ENCODE measurements at regions not wholly inside any gene's neighbourhood (a gene's known extent, or its start where the extent isn't known, plus 50 kb on each side); places are given as distances from the start of the nearest gene placed in this dataset.
"Not testable (repeated sequence)": the region's sequence is repeated elsewhere in the genome, so short reads cannot be mapped to it uniquely, and the experiment has no call there.

DNA sequence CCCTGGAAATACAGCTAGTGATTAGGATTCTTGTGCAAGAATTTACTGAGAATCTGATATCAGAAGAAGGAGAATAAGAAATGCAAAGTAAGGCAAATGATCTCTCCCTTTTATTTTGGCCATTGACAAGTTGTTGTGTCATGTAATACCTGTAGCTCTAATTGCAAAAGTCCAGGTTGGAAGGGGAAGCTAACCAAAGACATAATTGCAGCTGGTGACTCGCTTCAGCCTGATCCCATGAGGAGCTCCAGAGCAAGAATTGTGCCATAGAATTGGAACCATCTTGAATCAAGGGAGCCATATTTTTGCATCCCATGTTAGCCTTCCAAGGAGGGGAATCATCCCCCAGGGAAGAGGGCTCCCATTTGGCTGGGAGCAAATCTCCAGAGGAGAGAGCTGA, 149.6 kb upstream of the MOCS2 start:
- no peak for DNase-seq
- Histone ChIP-seq H3K36me3 (no peaks in the 10 kb centered on the region), H3K9me3 (no peaks in the 10 kb centered on the region), H3K27me3 (no peaks in the 10 kb centered on the region), H3K27ac (no peak overlapping the region), H3K4me1 (no peaks in the 10 kb centered on the region), H3K4me3 (no peak overlapping the region)
- TF ChIP-seq, protein P1, sequence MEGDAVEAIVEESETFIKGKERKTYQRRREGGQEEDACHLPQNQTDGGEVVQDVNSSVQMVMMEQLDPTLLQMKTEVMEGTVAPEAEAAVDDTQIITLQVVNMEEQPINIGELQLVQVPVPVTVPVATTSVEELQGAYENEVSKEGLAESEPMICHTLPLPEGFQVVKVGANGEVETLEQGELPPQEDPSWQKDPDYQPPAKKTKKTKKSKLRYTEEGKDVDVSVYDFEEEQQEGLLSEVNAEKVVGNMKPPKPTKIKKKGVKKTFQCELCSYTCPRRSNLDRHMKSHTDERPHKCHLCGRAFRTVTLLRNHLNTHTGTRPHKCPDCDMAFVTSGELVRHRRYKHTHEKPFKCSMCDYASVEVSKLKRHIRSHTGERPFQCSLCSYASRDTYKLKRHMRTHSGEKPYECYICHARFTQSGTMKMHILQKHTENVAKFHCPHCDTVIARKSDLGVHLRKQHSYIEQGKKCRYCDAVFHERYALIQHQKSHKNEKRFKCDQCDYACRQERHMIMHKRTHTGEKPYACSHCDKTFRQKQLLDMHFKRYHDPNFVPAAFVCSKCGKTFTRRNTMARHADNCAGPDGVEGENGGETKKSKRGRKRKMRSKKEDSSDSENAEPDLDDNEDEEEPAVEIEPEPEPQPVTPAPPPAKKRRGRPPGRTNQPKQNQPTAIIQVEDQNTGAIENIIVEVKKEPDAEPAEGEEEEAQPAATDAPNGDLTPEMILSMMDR (IDR thresholded peaks at IDR 0.05) = no peak
- no peak for TF ChIP-seq POLR2A (IDR thresholded peaks at IDR 0.05)

DNA sequence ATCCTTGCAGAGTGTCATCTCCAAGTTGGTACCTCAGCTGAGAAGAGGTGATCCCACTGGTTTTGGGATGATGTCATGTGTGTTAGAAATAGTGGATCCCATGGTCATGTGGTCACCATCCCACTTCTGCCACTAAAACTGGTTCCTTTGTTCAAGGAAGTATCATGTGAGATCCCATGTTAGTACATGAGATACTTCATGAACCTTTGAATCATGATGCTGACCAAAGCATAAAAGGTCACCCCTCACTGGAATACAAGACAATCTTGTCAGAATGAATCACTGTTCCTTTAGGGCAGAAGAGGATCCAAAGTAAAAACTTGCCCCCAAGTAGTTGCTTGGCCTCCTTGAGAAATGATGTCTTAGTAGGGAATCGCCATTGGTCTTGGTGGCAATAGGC, 150.9 kb upstream of the MOCS2 start:
- Histone ChIP-seq H3K27ac (no peak overlapping the region), H3K27me3 (no peaks in the 10 kb centered on the region)
- no peak for TF ChIP-seq POLR2A (IDR thresholded peaks at IDR 0.05)
- TF ChIP-seq, protein P1 (IDR thresholded peaks at IDR 0.05) = no peak

DNA sequence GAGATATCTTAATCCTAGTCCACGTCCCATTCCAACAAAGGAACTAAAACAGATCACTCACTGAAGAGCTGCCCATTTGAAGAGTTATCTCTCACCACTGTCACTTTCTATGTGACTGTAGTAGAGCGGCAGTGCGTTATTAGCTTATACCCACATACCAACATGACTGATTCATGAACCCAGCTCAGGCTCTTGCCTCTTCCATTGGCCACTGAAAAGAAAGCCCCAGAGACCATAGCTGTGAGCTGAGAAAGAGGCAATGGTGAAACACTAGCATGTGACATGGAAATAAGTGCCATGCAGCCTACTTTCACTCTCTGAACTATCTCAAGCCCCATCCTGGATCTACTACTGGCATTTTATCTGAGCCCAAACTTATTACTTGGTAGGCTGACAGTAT, 151.7 kb upstream of the MOCS2 start:
- TF ChIP-seq, protein P1 (IDR thresholded peaks at IDR 0.05) = no peak
- TF ChIP-seq POLR2A (IDR thresholded peaks at IDR 0.05) = no peak
- H3K27me3 ChIP-seq = no peaks in the 10 kb centered on the region
- H3K4me3 ChIP-seq = no peak overlapping the region
- DNase-seq = no peak
- H3K9me3 ChIP-seq = no peaks in the 10 kb centered on the region
- no peaks in the 10 kb centered on the region for H3K36me3 ChIP-seq
- no peak overlapping the region for H3K27ac ChIP-seq
- H3K4me1 ChIP-seq = no peaks in the 10 kb centered on the region

More for the DNA sequence above, 150.9 kb upstream of the MOCS2 start:
- Histone ChIP-seq H3K4me1 (no peaks in the 10 kb centered on the region), H3K36me3 (no peaks in the 10 kb centered on the region), H3K4me3 (no peak overlapping the region), H3K9me3 (no peaks in the 10 kb centered on the region)
- DNase-seq = no peak

DNA sequence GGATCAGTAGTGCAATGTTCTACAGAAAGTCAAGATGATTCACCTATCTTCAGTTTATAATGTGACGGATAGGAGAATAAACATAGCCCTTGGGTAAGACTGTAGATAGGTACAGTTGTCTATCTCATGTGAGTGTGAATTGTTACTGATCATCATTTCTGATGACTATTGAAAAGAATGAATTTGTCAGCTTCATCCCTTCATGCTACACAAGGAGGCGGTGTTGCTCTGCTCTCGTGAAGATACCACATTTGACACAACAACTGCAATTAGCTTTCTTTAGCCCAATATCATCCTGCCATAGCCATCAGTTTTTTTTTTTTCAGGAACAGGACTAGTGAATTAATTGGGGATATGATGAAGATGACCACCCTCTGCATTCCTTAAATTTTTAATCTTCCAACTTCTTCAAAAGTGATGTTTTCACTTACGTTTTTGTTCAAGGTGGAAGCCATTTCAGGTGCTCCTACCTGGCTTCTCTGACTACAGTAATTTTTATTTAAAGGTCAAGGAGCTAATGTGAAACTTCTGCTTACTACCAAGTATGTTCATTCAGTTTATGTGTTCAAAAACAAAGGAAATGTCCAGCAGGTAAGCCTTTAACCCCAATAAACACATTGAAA, 152.9 kb upstream of the MOCS2 start:
- no peaks in the 10 kb centered on the region for H3K36me3 ChIP-seq
- H3K4me1 ChIP-seq = no peaks in the 10 kb centered on the region
- H3K27ac ChIP-seq = no peak overlapping the region
- H3K27me3 ChIP-seq = no peaks in the 10 kb centered on the region
- TF ChIP-seq POLR2A (IDR thresholded peaks at IDR 0.05) = no peak
- TF ChIP-seq, protein P1 (IDR thresholded peaks at IDR 0.05) = peak in 3 of 6 experiments; percentile 34 to 39 (median 35)
- DNase-seq = no peak
- no peaks in the 10 kb centered on the region for H3K9me3 ChIP-seq
- no peak overlapping the region for H3K4me3 ChIP-seq

DNA sequence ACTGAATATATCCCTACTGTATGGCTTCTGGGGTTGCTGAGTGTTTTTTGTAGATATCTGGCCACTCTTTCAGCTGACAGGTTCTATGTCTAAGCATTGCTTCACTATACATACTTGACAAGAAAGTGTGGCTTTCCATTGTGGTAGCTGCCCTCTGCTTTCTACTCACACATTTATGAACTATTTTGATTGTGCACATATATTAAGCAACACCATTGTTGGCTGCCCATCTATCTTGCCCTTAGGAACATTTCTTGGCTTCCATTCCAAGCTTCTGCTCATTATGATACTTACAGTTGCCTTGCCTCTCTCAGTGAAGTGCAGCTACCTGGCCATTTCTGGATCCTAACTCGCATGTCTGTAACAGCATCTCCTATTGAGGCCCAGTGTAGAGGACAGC, 153.6 kb upstream of the MOCS2 start:
- Histone ChIP-seq H3K4me1 (no peaks in the 10 kb centered on the region), H3K27me3 (no peaks in the 10 kb centered on the region), H3K36me3 (no peaks in the 10 kb centered on the region), H3K9me3 (no peaks in the 10 kb centered on the region), H3K27ac (no peak overlapping the region), H3K4me3 (no peak overlapping the region)
- TF ChIP-seq, protein P1 (IDR thresholded peaks at IDR 0.05) = no peak
- no peak for TF ChIP-seq POLR2A (IDR thresholded peaks at IDR 0.05)
- no peak for DNase-seq

DNA sequence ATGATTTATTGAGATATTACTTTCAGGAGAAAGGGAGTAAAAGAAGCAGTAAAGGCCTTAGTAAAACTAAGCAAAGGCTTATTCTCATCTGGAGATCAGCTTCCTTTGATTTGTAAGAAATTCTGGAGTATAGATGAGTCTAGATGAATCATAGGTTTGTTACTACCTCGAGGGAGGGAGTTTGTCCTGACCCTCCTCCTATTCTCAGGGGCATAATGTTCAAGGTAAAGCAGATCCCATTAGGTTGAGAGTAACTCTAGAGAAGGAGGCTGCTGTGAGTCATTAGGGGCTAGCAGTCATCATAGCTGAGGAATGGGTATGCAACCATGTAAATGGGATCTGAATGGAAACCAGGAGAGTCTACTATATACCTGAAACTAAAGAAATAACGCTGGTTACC, 155.5 kb upstream of the MOCS2 start:
- no peak overlapping the region for H3K27ac ChIP-seq
- H3K27me3 ChIP-seq = no peaks in the 10 kb centered on the region
- no peak overlapping the region for H3K4me3 ChIP-seq
- no peaks in the 10 kb centered on the region for H3K36me3 ChIP-seq
- H3K9me3 ChIP-seq = no peaks in the 10 kb centered on the region
- no peaks in the 10 kb centered on the region for H3K4me1 ChIP-seq
- no peak for TF ChIP-seq POLR2A (IDR thresholded peaks at IDR 0.05)
- TF ChIP-seq, protein P1 (IDR thresholded peaks at IDR 0.05) = no peak
- DNase-seq = no peak

DNA sequence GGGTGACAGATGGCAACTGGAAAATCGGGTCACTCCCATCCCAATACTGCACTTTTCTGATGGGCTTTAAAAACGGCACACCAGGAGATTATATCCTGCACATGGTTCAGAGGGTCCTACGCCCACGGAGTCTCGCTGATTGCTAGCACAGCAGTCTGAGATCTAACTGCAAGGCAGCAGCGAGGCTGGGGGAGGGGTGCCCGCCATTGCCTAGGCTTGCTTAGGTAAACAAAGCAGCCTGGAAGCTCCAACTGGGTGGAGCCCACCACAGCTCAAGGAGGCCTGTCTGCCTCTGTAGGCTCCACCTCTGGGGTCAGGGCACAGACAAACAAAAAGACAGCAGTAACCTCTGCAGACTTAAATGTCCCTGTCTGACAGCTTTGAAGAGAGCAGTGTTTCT, 158.7 kb upstream of the MOCS2 start:
- H3K27ac ChIP-seq, H3K4me1 ChIP-seq, H3K4me3 ChIP-seq, H3K9me3 ChIP-seq, DNase-seq, H3K27me3 ChIP-seq, H3K36me3 ChIP-seq: not testable (repeated sequence)

Measured in Peyer's patch (tissue), 4 donors.